ENCODE measurements at regions not wholly inside any gene's neighbourhood (a gene's known extent, or its start where the extent isn't known, plus 50 kb on each side); places are given as distances from the start of the nearest gene placed in this dataset.

DNA sequence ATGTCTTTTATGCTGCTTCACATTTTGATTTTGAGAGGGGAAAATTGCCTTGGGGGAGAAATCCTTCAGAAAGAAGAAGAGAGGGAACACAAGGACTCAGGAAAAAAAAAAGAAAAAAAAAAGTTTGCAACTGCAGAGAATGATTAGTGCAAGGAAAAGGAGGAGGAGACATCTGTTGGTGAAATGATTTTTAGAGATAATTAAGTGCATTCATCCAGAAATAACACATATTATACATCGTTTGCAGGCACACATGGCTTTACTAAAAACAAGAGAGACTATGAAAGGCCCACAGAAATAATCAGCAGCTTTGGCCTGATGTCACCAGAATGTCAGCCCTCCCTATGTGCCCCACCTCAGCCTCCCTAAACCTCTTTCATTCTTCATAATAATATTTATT, 1058.2 kb downstream of the PCDH9 start:
- Histone ChIP-seq H3K4me3 (ENCODE audit: insufficient read depth, low read length) (no peak overlapping the region), H3K27me3 (ENCODE audit: insufficient read depth, low read length) (no peaks in the 10 kb centered on the region), H3K4me2 (ENCODE audit: insufficient read depth, low read length) (no peak overlapping the region), H3K27ac (ENCODE audit: low read depth, low read length) (no peak overlapping the region), H2AFZ (ENCODE audit: low read length) (no peak overlapping the region), H3K4me1 (ENCODE audit: insufficient read depth, low read length) (no peaks in the 10 kb centered on the region), H3K79me2 (ENCODE audit: insufficient read depth, low read length) (no peaks in the 10 kb centered on the region), H3K36me3 (ENCODE audit: insufficient read depth, low read length) (no peaks in the 10 kb centered on the region), H3K9me3 (ENCODE audit: low read depth, low read length) (no peaks in the 10 kb centered on the region), H4K20me1 (ENCODE audit: insufficient read depth, low read length) (no peaks in the 10 kb centered on the region)
- TF ChIP-seq, protein P1, sequence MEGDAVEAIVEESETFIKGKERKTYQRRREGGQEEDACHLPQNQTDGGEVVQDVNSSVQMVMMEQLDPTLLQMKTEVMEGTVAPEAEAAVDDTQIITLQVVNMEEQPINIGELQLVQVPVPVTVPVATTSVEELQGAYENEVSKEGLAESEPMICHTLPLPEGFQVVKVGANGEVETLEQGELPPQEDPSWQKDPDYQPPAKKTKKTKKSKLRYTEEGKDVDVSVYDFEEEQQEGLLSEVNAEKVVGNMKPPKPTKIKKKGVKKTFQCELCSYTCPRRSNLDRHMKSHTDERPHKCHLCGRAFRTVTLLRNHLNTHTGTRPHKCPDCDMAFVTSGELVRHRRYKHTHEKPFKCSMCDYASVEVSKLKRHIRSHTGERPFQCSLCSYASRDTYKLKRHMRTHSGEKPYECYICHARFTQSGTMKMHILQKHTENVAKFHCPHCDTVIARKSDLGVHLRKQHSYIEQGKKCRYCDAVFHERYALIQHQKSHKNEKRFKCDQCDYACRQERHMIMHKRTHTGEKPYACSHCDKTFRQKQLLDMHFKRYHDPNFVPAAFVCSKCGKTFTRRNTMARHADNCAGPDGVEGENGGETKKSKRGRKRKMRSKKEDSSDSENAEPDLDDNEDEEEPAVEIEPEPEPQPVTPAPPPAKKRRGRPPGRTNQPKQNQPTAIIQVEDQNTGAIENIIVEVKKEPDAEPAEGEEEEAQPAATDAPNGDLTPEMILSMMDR (IDR thresholded peaks at IDR 0.05; ENCODE audit: extremely low read depth, low read depth, low read length): no peak
- DNase-seq (ENCODE audit: insufficient read length, low spot score, missing footprints): no peak

DNA sequence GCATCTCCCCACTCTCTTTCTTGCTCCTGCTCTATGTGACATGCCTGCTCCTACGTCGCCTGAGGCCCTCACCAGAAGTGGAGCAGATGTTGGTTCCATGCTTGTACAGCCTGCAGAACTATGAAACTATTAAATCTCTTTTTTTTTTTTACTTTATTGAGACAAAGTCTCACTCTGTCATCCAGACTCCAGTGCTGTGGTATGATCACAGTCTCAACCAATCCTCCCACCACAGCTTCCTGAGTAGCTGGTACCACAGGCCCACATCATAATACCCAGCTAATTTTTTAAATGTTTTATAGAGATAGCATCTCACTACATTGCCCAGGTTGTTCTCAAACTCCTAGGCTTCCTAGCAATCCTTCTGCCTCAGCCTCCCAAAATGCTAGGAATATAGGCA, 1067.7 kb downstream of the PCDH9 start:
- Histone ChIP-seq H3K79me2 (ENCODE audit: insufficient read depth, low read length) (no peaks in the 10 kb centered on the region), H3K36me3 (ENCODE audit: insufficient read depth, low read length) (no peaks in the 10 kb centered on the region), H3K4me1 (ENCODE audit: insufficient read depth, low read length) (no peaks in the 10 kb centered on the region), H3K27me3 (ENCODE audit: insufficient read depth, low read length) (no peaks in the 10 kb centered on the region), H3K4me2 (ENCODE audit: insufficient read depth, low read length) (no peak overlapping the region), H3K9me3 (ENCODE audit: low read depth, low read length) (no peaks in the 10 kb centered on the region), H2AFZ (ENCODE audit: low read length) (no peak overlapping the region), H3K4me3 (ENCODE audit: insufficient read depth, low read length) (no peak overlapping the region), H4K20me1 (ENCODE audit: insufficient read depth, low read length) (no peaks in the 10 kb centered on the region), H3K27ac (ENCODE audit: low read depth, low read length) (no peak overlapping the region)
- TF ChIP-seq, protein P1 (IDR thresholded peaks at IDR 0.05; ENCODE audit: extremely low read depth, low read depth, low read length): no peak
- DNase-seq (ENCODE audit: insufficient read length, low spot score, missing footprints): no peak

DNA sequence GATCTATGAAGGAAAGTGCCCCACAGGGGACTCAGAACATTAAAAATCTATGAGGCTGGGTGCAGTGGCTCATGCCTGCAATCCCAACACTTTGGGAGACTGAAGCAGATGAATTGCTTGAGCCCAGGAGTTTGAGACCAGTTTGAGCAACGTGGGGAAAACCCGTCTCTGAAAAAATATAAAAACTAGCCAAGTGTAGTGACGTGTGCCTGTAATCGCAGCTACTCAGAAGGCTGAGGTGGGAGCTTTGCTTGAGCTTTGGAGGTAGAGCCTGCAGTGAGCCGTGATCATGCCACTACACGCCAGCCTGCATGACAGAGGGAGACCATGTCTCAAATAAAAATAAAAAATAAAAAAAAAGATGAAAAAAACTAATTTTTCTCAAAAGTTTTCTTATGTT, 1070.6 kb downstream of the PCDH9 start:
- no peak for DNase-seq (ENCODE audit: insufficient read length, low spot score, missing footprints)
- H3K4me2 ChIP-seq (ENCODE audit: insufficient read depth, low read length): no peak overlapping the region
- H3K27ac ChIP-seq (ENCODE audit: low read depth, low read length): no peak overlapping the region
- TF ChIP-seq, protein P1 (IDR thresholded peaks at IDR 0.05; ENCODE audit: extremely low read depth, low read depth, low read length): no peak
- H3K4me3 ChIP-seq (ENCODE audit: insufficient read depth, low read length): no peak overlapping the region
- H3K9me3 ChIP-seq (ENCODE audit: low read depth, low read length): no peaks in the 10 kb centered on the region
- H3K27me3 ChIP-seq (ENCODE audit: insufficient read depth, low read length): no peaks in the 10 kb centered on the region
- H2AFZ ChIP-seq (ENCODE audit: low read length): no peak overlapping the region
- no peaks in the 10 kb centered on the region for H4K20me1 ChIP-seq (ENCODE audit: insufficient read depth, low read length)
- H3K4me1 ChIP-seq (ENCODE audit: insufficient read depth, low read length): peaks cover 7% of the 10 kb centered on the region
- no peaks in the 10 kb centered on the region for H3K36me3 ChIP-seq (ENCODE audit: insufficient read depth, low read length)
- H3K79me2 ChIP-seq (ENCODE audit: insufficient read depth, low read length): no peaks in the 10 kb centered on the region

DNA sequence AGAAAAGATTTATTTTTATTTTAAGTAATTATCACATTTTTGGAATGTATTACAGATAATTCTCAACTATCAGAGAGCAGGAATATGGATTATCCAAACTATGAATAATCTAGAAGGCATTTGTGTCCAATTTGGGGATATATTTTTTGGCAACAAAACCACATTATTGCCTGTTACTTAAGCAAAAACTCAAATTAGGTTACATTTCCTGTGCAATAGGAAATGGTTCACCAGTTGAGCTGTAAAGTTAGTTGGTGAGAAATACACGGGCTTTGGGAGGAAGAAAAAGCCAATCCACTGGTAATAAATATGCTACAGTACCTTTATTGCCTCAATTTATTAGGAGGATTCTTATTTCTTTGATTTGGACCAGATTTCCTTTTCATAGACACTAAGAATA, 1075.2 kb downstream of the PCDH9 start:
- Histone ChIP-seq H3K4me1 (ENCODE audit: insufficient read depth, low read length) (peaks cover 7% of the 10 kb centered on the region), H4K20me1 (ENCODE audit: insufficient read depth, low read length) (no peaks in the 10 kb centered on the region), H3K27me3 (ENCODE audit: insufficient read depth, low read length) (no peaks in the 10 kb centered on the region), H3K79me2 (ENCODE audit: insufficient read depth, low read length) (no peaks in the 10 kb centered on the region), H3K9me3 (ENCODE audit: low read depth, low read length) (no peaks in the 10 kb centered on the region), H3K4me3 (ENCODE audit: insufficient read depth, low read length) (no peak overlapping the region), H2AFZ (ENCODE audit: low read length) (no peak overlapping the region), H3K4me2 (ENCODE audit: insufficient read depth, low read length) (peak overlapping the region; percentile 41), H3K27ac (ENCODE audit: low read depth, low read length) (no peak overlapping the region), H3K36me3 (ENCODE audit: insufficient read depth, low read length) (no peaks in the 10 kb centered on the region)
- TF ChIP-seq, protein P1 (IDR thresholded peaks at IDR 0.05; ENCODE audit: extremely low read depth, low read depth, low read length): no peak
- DNase-seq (ENCODE audit: insufficient read length, low spot score, missing footprints): no peak

All from osteoblast (primary cell).